ENCODE measurements at regions not wholly inside any gene's neighbourhood (a gene's known extent, or its start where the extent isn't known, plus 50 kb on each side); places are given as distances from the start of the nearest gene placed in this dataset.
"Not testable (repeated sequence)": the region's sequence is repeated elsewhere in the genome, so short reads cannot be mapped to it uniquely, and the experiment has no call there.

GRCh38 chr15:58379454-58379853, 52.3 kb upstream of the LIPC start:
- not testable (repeated sequence) for TF ChIP-seq CTCF, POLR2AphosphoS5, POLR2A (IDR thresholded peaks at IDR 0.05)
